CD4-positive, alpha-beta T cell treated with Interleukin-15 for 1 hour (primary cell): ENCODE measurements at regions not wholly inside any gene's neighbourhood (a gene's known extent, or its start where the extent isn't known, plus 50 kb on each side); places are given as distances from the start of the nearest gene placed in this dataset.

ENCODE experiments used
- DNase-seq: peaks from one replicate; pipeline ENCODE4 v3.0.0-alpha.2; 2020

GRCh38 chr2:220002699-220003098 lies 375.3 kb downstream of the SLC4A3 start:
- no peak for DNase-seq

- DNase-seq, result no peak
Measured at GRCh38 chr2:220005362-220005761, 377.9 kb downstream of the SLC4A3 start.

GRCh38 chr2:220006152-220006621 lies 378.8 kb downstream of the SLC4A3 start:
- DNase-seq, result no peak

GRCh38 chr2:220011859-220012258 lies 384.4 kb downstream of the SLC4A3 start:
- no peak for DNase-seq

GRCh38 chr2:220014961-220015360 lies 387.5 kb downstream of the SLC4A3 start:
- DNase-seq, result no peak

DNA sequence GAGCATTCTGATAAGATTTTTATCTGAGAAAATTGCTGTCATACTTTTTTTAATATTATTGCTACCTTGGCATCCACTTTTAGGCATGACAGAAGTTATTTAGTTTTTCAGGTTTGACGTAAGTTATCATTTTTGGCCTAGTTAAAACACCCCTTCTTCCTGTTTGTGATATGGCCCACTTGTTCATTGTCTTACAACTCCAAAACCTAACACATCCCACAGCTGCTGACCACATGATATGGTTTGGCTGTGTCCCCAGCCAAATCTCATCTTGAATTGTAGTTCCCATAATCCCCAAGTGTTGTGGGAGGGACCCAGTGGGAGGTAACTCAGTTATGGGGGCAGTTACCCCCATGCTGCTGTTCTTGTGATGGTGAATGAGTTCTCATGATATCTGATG lies 388.1 kb downstream of the SLC4A3 start:
- DNase-seq, result no peak

GRCh38 chr2:220025207-220025606 lies 397.8 kb downstream of the SLC4A3 start:
- no peak for DNase-seq

- DNase-seq, result no peak
Measured at GRCh38 chr2:220029013-220029412, 401.6 kb downstream of the SLC4A3 start.

DNA sequence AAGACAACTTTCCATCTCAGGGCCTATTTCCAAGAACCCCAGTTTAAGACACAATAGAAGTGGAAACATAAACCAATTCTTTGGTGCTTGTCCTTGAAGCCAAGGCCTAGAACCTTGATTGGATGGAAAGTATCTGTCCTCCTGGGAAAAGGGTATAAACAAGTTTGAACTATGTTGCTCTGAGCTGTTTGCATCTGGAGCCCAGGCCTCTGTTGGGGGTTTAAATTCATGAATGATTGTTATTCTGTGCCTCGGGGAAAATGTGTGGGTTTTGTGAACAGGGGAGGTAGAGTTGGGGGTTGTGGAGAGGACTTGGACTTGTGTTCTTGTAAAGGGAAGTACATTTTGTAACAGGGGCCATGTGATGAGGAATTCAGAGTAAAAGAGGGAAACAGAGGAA lies 406.1 kb downstream of the SLC4A3 start:
- DNase-seq, result no peak

- DNase-seq, result no peak
Measured at GRCh38 chr2:220034426-220035130, 407.1 kb downstream of the SLC4A3 start.

- no peak for DNase-seq
Measured at GRCh38 chr2:220036431-220036830, 409.0 kb downstream of the SLC4A3 start.

- no peak for DNase-seq
Measured at GRCh38 chr2:220040346-220040745, 412.9 kb downstream of the SLC4A3 start.

GRCh38 chr2:220041447-220041846 lies 414.0 kb downstream of the SLC4A3 start:
- no peak for DNase-seq

GRCh38 chr2:220043155-220043989 lies 415.9 kb downstream of the SLC4A3 start:
- no peak for DNase-seq

DNA sequence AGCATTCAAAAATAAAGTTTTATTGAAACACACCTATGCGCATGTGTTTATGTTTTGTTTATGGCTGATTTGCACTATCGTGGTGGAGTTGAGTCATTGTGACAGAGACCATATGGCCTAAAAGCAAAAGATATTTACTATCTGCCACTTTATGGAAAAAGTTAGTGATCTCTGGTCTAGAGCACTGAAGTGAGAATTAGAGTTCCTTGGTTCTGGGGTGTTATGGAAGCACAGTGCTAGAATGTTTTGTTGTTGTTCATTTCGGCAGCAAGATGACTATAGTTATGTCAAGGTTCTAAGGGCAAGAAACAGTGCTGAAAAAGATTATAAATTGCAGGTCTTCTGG lies 416.5 kb downstream of the SLC4A3 start:
- no peak for DNase-seq

DNA sequence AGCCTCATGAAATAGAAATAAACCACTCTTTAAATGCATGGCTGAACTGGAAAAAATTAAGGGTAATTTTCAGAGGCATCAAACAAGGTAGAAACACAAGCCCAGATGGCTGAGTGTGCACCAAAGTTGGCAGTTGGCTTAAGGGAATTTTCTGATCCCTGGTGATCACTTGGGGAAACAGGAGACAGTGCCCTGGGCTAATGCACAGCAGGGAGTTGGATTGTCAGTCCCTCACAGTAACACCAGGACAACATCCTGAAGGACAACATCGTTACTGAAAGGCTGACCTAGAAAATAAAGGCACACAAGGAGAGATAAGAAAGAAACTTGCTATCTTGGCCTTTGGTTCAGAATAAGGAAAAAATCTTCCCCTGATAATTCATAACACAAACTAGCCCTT lies 417.0 kb downstream of the SLC4A3 start:
- DNase-seq, result no peak

DNA sequence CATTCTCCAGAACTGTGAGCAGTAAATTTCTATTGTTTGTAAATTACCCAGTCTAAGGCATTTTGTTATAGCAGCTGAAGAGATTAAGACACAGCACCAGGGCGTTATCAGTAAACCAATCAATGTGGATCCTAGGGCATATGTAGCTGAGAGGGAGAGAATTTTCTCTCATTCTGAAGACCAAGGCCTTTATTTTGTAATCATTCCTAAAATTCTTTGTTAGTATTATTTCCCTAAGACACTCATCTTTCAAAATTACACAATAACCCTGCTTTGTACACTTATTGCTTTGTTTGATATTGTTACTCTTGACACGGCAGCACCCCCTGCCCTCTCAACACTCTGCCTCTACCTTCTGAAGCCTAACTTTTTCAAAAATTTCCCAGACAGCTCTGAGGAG lies 419.1 kb downstream of the SLC4A3 start:
- DNase-seq, result no peak

GRCh38 chr2:220051716-220052115 lies 424.3 kb downstream of the SLC4A3 start:
- DNase-seq, result no peak

- no peak for DNase-seq
Measured at GRCh38 chr2:220053919-220054318, 426.5 kb downstream of the SLC4A3 start.

GRCh38 chr2:220057391-220057790 lies 430.0 kb downstream of the SLC4A3 start:
- DNase-seq, result no peak

DNA sequence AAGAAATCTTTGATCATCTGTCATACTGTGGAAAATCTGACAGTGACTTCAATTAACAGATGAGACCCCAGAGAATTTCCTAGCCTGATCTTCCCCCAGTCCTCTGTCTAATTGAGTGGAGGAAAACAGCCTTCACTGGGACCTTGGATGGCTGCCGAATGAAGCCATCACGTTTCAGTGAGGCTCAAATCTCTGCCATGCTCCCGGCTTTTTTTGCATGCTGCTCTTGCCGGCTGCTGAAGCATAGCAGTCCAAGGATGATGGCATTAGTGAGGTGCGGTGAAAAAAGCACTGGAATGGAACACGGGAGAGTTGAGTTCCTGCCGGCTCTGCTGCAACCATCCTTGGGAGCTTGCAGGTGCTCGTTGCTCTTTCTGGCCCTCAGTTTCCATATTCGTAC lies 430.5 kb downstream of the SLC4A3 start:
- no peak for DNase-seq

DNA sequence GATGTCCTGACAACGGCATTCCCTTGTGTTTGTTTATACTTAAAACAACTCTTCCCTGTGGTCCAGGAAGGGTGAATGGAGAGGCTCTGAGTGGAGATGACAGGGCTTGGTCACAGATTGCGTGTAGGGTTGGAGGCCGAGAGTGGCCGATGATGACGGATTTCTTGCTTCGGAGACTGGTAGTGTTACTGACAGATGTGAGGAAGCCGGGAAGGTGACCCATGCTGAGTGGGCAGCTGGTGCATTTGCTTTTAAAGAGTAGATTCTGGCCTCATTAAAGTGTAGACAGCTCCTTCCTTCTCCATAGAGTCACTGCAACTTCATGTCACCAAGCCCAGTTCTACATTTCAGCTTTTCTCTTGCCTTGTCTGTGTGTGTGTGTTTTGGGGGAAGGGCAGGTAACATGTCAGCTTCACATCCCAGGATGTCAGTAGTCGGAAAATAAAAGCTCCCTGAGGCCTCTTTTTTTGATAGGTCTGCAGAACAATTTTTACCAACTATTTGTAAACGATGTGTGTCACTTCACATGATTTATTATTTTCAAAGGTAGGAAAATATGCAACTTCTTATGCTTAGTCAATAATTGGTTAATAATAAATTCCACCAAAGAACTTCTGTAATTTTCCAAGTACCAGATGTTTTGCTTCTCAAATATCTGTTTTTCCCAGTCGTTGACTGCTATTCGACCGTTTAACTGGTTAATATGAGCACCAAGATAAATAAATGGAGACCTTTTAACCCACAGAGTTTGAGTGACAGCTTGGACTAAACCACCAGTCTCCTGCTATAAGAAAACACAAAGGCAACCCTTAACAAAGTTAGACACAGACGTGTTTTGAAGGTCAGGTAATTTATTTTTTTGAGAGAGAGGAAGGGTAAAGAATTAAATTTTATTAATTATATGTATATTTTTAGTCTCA lies 436.9 kb downstream of the SLC4A3 start:
- no peak for DNase-seq

DNA sequence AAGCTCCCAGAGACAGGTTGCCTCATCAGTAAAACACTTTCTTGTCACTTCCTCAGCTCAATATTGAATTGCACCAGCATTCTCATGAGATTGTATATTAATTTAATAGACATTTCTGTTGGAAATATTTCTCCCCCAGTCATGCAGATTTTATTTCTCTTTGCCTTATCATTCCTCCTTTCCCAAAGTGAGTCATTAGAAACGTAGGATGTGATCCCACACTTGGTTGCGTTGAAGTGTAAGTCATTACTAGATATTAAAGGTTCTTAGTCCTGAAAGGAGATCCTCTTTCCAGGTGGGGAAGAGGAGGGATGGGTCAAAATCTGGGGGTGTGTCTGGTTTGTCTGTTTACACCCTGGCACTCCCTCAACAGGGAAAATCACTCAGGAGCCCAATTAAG lies 438.2 kb downstream of the SLC4A3 start:
- DNase-seq, result no peak
